Keratinocyte (primary cell): ENCODE measurements at regions not wholly inside any gene's neighbourhood (a gene's known extent, or its start where the extent isn't known, plus 50 kb on each side); places are given as distances from the start of the nearest gene placed in this dataset.

Experiments used
- CTCF ChIP-seq, 3 experiments: IDR thresholded peaks in 1 of 3; conservative IDR thresholded peaks in 1 of 3; optimal IDR thresholded peaks in 1 of 3; 2 replicates in 2 of 3; 3 replicates in 1 of 3; pipeline versions ENCODE3 to v1.5.1; 2011; ENCODE audit warnings: low read length in 3 of 3, mild to moderate bottlenecking in 3 of 3, moderate library complexity in 2 of 3, control low read depth in 1 of 3, inconsistent platforms in 1 of 3; ENCODE audit not compliant: insufficient read depth in 2 of 3; ENCODE audit errors: extremely low read depth in 1 of 3
- EZH2 ChIP-seq: IDR thresholded peaks from one replicate; pipeline ENCODE4 v1.6.1; 2012; ENCODE audit warnings: inconsistent platforms, mild to moderate bottlenecking, low read length, moderate library complexity

GRCh38 chr5:121725450-121725849, 126.2 kb upstream of the FTMT start:
- TF ChIP-seq CTCF (optimal IDR thresholded peaks at IDR 0.05 in 1 of 3, IDR thresholded peaks at IDR 0.05 in 1 of 3, conservative IDR thresholded peaks at IDR 0.05 in 1 of 3; ENCODE audit: extremely low read depth in 1 of 3, insufficient read depth in 2 of 3, low read length in 3 of 3) (no peak), EZH2 (no peak)
